Fibroblast of the aortic adventitia (primary cell): ENCODE measurements at regions not wholly inside any gene's neighbourhood (a gene's known extent, or its start where the extent isn't known, plus 50 kb on each side); places are given as distances from the start of the nearest gene placed in this dataset.
"Not testable (repeated sequence)": the region's sequence is repeated elsewhere in the genome, so short reads cannot be mapped to it uniquely, and the experiment has no call there.

ENCODE experiments used
- DNase-seq: peaks from one replicate; pipeline ENCODE4 v3.0.0-alpha.2; 2010; ENCODE audit warnings: low read depth
- H3K4me3 ChIP-seq: 2 replicates; pipeline ENCODE4 v1.5.1; 2011; ENCODE audit warnings: low read depth, mild to moderate bottlenecking, control low read depth, low read length, moderate library complexity
- CTCF ChIP-seq: IDR thresholded peaks from 2 replicates; pipeline ENCODE4 v1.5.1; 2011; ENCODE audit warnings: mild to moderate bottlenecking, low read length, control low read depth, inconsistent platforms; ENCODE audit not compliant: insufficient read depth

- no peak for DNase-seq
- TF ChIP-seq CTCF: no peak
- no peak overlapping the region for H3K4me3 ChIP-seq
Observed at GRCh38 chr2:53610260-53610659, 157.3 kb upstream of the CHAC2 start.

- DNase-seq: no peak
- no peak overlapping the region for H3K4me3 ChIP-seq
- no peak for TF ChIP-seq CTCF
Observed at GRCh38 chr2:53609551-53609950, 158.1 kb upstream of the CHAC2 start.

GRCh38 chr2:53608293-53608692 lies 159.3 kb upstream of the CHAC2 start:
- no peak for DNase-seq
- TF ChIP-seq CTCF: no peak
- no peak overlapping the region for H3K4me3 ChIP-seq

- DNase-seq: no peak
- TF ChIP-seq CTCF: no peak
Observed at GRCh38 chr2:53600815-53601214, 166.8 kb upstream of the CHAC2 start.

GRCh38 chr2:53586733-53587612 lies 180.6 kb upstream of the CHAC2 start:
- not testable (repeated sequence) for H3K4me3 ChIP-seq, DNase-seq

More at GRCh38 chr2:53600815-53601214, 166.8 kb upstream of the CHAC2 start:
- no peak overlapping the region for H3K4me3 ChIP-seq

- no peak overlapping the region for H3K4me3 ChIP-seq
- TF ChIP-seq CTCF: no peak
- no peak for DNase-seq
Observed at GRCh38 chr2:53584986-53585385, 182.6 kb upstream of the CHAC2 start.

- no peak for TF ChIP-seq CTCF
- no peak for DNase-seq
- no peak overlapping the region for H3K4me3 ChIP-seq
Observed at GRCh38 chr2:53583583-53583982, 184.0 kb upstream of the CHAC2 start.
